NCI-H1436 treated with DMSO at 0.1 percent for 48 hours (cell line): ENCODE measurements at regions not wholly inside any gene's neighbourhood (a gene's known extent, or its start where the extent isn't known, plus 50 kb on each side); places are given as distances from the start of the nearest gene placed in this dataset.
A peak's percentile ranks its signal among the peaks of the same experiment; 100 is the strongest.

ENCODE experiments used
- DNase-seq: peaks from one replicate; lab custom pipeline; 2025; lab: John Stamatoyannopoulos, UW

GRCh38 chr6:168211681-168212080 lies 107.9 kb downstream of the DACT2 start:
- no peak for DNase-seq

GRCh38 chr6:168210239-168211105 lies 109.1 kb downstream of the DACT2 start:
- DNase-seq, result no peak

- DNase-seq, result no peak
Measured at GRCh38 chr6:168209420-168209819, 110.2 kb downstream of the DACT2 start.

- no peak for DNase-seq
Measured at GRCh38 chr6:168208854-168209253, 110.7 kb downstream of the DACT2 start.

- DNase-seq, result no peak
Measured at GRCh38 chr6:168208402-168208801, 111.2 kb downstream of the DACT2 start.

GRCh38 chr6:168207421-168208175 lies 112.0 kb downstream of the DACT2 start:
- no peak for DNase-seq

- DNase-seq, result no peak
Measured at GRCh38 chr6:168206661-168207274, 112.8 kb downstream of the DACT2 start.

GRCh38 chr6:168206186-168206585 lies 113.4 kb downstream of the DACT2 start:
- DNase-seq, result no peak

GRCh38 chr6:168201799-168202198 lies 117.8 kb downstream of the DACT2 start:
- DNase-seq, result no peak

- DNase-seq, result no peak
Measured at GRCh38 chr6:168201383-168201782, 118.2 kb downstream of the DACT2 start.

GRCh38 chr6:168200571-168201134 lies 118.9 kb downstream of the DACT2 start:
- DNase-seq, result no peak

GRCh38 chr6:168198302-168199180 lies 119.5 kb upstream of the FRMD1 start:
- no peak for DNase-seq

- DNase-seq, result no peak
Measured at GRCh38 chr6:168197636-168198301, 118.8 kb upstream of the FRMD1 start.

GRCh38 chr6:168196881-168197635 lies 118.0 kb upstream of the FRMD1 start:
- no peak for DNase-seq

- peak; percentile 2 for DNase-seq
Measured at GRCh38 chr6:168196385-168196860, 117.4 kb upstream of the FRMD1 start.

- no peak for DNase-seq
Measured at GRCh38 chr6:168195712-168196111, 116.7 kb upstream of the FRMD1 start.

- DNase-seq, result no peak
Measured at GRCh38 chr6:168194732-168195567, 115.9 kb upstream of the FRMD1 start.

GRCh38 chr6:168193816-168194721 lies 115.1 kb upstream of the FRMD1 start:
- DNase-seq, result no peak
